ENCODE measurements at regions not wholly inside any gene's neighbourhood (a gene's known extent, or its start where the extent isn't known, plus 50 kb on each side); places are given as distances from the start of the nearest gene placed in this dataset.

- TF ChIP-seq CTCF (IDR thresholded peaks at IDR 0.05; ENCODE audit: low read length): no peak
- no peak for TF ChIP-seq EZH2 (optimal IDR thresholded peaks at IDR 0.05; ENCODE audit: low read depth, low read length)
Measured at GRCh38 chr22:26994801-26995200, 337.4 kb downstream of the MIAT start.

All from MM.1S (cell line).